OCI-LY7 (cell line): ENCODE measurements at regions not wholly inside any gene's neighbourhood (a gene's known extent, or its start where the extent isn't known, plus 50 kb on each side); places are given as distances from the start of the nearest gene placed in this dataset.
"Not testable (repeated sequence)": the region's sequence is repeated elsewhere in the genome, so short reads cannot be mapped to it uniquely, and the experiment has no call there.

ENCODE experiments used
- BruUV-seq: library from RNA; stranded (reverse); fragments of 400-500 nt; replicated peaks from 2 replicates; lab custom pipeline; 2021; lab: Mats Ljungman, UMichigan
- CTCF ChIA-PET: fragments of 300-600 bp; sonication (Branson Sonifier 250); formaldehyde crosslinking; loops from one replicate; lab custom pipeline; 2022; ENCODE audit warnings: antibody characterized with exemption; ENCODE audit not compliant: unreplicated experiment; lab: Charles Lee
- POLR2A ChIA-PET: fragments of 300-600 bp; sonication (Branson Sonifier 250); formaldehyde crosslinking; loops from one replicate; lab custom pipeline; 2022; ENCODE audit warnings: antibody characterized with exemption; lab: Charles Lee
- DNase-seq: peaks from one replicate; pipeline ENCODE4 v3.0.0-alpha.2; 2015; ENCODE audit warnings: low spot score
- H2AFZ ChIP-seq: fragments of 200-600 bp; sonication (generic), shearing (Covaris generic); 2 replicates; pipeline ENCODE4 v1.6.1; 2014; ENCODE audit warnings: mild to moderate bottlenecking, antibody characterized with exemption, low read length, moderate library complexity
- H3K27ac ChIP-seq: fragments of 200-600 bp; sonication (generic); 2 replicates; pipeline ENCODE4 v1.5.1; 2014; ENCODE audit warnings: mixed run types, low read depth, mild to moderate bottlenecking, moderate library complexity, low read length, inconsistent platforms; ENCODE audit not compliant: poor library complexity, severe bottlenecking
- H3K36me3 ChIP-seq: fragments of 200-600 bp; sonication (generic); 2 replicates; pipeline ENCODE4 v1.6.1; 2014; ENCODE audit warnings: mild to moderate bottlenecking, antibody characterized with exemption, low read length, moderate library complexity, mixed read lengths; ENCODE audit not compliant: insufficient read depth
- H3K4me1 ChIP-seq: fragments of 200-600 bp; sonication (generic); 2 replicates; pipeline ENCODE4 v1.5.1; 2014; ENCODE audit warnings: mild to moderate bottlenecking, low read length; ENCODE audit not compliant: insufficient read depth, poor library complexity, severe bottlenecking
- H3K4me2 ChIP-seq: fragments of 200-600 bp; sonication (generic); 2 replicates; pipeline ENCODE4 v1.6.1; 2014; ENCODE audit warnings: mild to moderate bottlenecking, low read length
- H3K4me3 ChIP-seq: fragments of 200-600 bp; sonication (generic); 2 replicates; pipeline ENCODE4 v1.5.1; 2014; ENCODE audit warnings: mild to moderate bottlenecking, low read depth, low read length; ENCODE audit not compliant: poor library complexity, severe bottlenecking
- H3K79me2 ChIP-seq: fragments of 200-600 bp; sonication (generic); 2 replicates; pipeline ENCODE4 v1.6.1; 2016; ENCODE audit warnings: low read depth, mild to moderate bottlenecking, low read length, moderate library complexity, mixed read lengths; ENCODE audit not compliant: insufficient read depth
- H3K9me2 ChIP-seq: fragments of 200-600 bp; sonication (generic); 2 replicates; pipeline ENCODE4 v1.6.1; 2016; ENCODE audit warnings: mild to moderate bottlenecking, low read length, mixed read lengths; ENCODE audit not compliant: insufficient read depth
- H3K9me3 ChIP-seq: fragments of 200-600 bp; sonication (generic); 2 replicates; pipeline ENCODE4 v1.6.1; 2014; ENCODE audit warnings: mild to moderate bottlenecking, mixed run types, low read length, mixed read lengths
- H4K20me1 ChIP-seq: fragments of 200-600 bp; sonication (generic); 2 replicates; pipeline ENCODE4 v1.6.1; 2014; ENCODE audit warnings: mild to moderate bottlenecking, antibody characterized with exemption, low read length, moderate library complexity, mixed read lengths; ENCODE audit not compliant: insufficient read depth
- EZH2phosphoT487 ChIP-seq: fragments of 200-600 bp; sonication (generic); IDR thresholded peaks from 2 replicates; pipeline ENCODE4 v1.6.1; 2018; ENCODE audit warnings: low read depth, borderline replicate concordance, mild to moderate bottlenecking, mixed run types, antibody characterized with exemption, low read length, moderate library complexity, mixed read lengths
- intact Hi-C: fragments of 100-400 bp; cut with micrococcal nuclease; formaldehyde crosslinking; loops from one replicate; pipeline ENCODE4 v1.10.0; 2022; ENCODE audit not compliant: unreplicated experiment
- TF ChIP-seq, protein P1 (sequence below): fragments of 200-600 bp; sonication (generic); conservative IDR thresholded peaks from 2 replicates; pipeline ENCODE4 v1.5.1; 2014; ENCODE audit warnings: mild to moderate bottlenecking, antibody characterized with exemption, low read length, moderate library complexity, mixed read lengths

DNA sequence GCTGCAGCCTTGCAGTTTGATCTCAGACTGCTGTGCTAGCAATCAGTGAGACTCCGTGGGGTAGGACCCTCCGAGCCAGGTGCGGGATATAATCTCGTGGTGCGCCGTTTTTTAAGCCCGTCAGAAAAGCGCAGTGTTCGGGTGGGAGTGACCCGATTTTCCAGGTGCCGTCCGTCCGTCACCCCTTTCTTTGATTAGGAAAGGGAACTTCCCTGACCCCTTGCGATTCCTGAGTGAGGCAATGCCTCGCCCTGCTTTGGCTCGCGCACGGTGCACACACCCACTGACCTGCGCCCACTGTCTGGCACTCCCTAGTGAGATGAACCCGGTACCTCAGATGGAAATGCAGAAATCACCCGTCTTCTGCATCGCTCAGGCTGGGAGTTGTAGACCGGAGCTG lies 203.2 kb downstream of the SNCAIP start:
- H3K9me2 ChIP-seq, H3K79me2 ChIP-seq, CTCF ChIA-PET, H3K9me3 ChIP-seq, H3K4me1 ChIP-seq, BruUV-seq, POLR2A ChIA-PET, H3K27ac ChIP-seq, H3K4me2 ChIP-seq, H2AFZ ChIP-seq, intact Hi-C loops, H3K36me3 ChIP-seq, DNase-seq, H4K20me1 ChIP-seq, H3K4me3 ChIP-seq: not testable (repeated sequence)

DNA sequence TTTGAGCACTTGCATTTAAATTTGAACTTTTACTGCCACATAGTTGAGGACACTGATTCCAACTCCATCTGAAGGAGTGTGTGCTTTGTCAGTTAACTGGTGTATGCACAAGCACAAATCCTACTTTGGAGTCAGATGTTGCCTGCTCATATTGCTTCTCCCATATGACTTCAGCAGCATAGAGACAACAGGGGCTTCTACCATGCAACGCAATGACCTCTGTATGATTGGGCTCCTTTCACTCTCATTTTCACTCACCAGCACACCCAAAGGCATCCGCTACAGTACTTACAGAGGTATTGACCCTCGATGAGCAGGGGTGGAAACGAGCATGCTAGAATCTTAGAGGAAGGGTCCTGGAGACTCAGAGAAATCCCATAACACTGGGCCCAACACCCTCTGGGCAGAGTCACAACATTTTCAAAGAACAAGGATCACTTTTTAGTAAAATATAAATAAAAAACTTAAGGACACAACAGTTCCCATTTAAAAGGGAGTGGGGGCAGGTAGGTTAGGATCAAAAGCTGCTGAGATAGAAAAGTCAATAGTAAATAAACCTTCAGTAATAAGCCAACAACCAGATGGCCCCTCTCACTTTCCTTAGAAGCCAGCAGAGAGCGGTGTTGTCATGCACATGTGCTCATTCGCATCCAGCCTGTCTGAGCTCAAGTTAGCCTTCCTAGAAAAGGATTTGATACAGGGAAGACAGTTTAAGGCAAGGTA lies 203.8 kb downstream of the SNCAIP start:
- no peaks in the 10 kb centered on the region for H3K4me1 ChIP-seq
- no peaks in the 10 kb centered on the region for H3K79me2 ChIP-seq
- H3K4me2 ChIP-seq: no peak overlapping the region
- H2AFZ ChIP-seq: no peak overlapping the region
- no peaks in the 10 kb centered on the region for H3K9me2 ChIP-seq
- TF ChIP-seq, protein P1, sequence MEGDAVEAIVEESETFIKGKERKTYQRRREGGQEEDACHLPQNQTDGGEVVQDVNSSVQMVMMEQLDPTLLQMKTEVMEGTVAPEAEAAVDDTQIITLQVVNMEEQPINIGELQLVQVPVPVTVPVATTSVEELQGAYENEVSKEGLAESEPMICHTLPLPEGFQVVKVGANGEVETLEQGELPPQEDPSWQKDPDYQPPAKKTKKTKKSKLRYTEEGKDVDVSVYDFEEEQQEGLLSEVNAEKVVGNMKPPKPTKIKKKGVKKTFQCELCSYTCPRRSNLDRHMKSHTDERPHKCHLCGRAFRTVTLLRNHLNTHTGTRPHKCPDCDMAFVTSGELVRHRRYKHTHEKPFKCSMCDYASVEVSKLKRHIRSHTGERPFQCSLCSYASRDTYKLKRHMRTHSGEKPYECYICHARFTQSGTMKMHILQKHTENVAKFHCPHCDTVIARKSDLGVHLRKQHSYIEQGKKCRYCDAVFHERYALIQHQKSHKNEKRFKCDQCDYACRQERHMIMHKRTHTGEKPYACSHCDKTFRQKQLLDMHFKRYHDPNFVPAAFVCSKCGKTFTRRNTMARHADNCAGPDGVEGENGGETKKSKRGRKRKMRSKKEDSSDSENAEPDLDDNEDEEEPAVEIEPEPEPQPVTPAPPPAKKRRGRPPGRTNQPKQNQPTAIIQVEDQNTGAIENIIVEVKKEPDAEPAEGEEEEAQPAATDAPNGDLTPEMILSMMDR: peak; percentile 68
- no peak for TF ChIP-seq EZH2phosphoT487
- intact Hi-C loops: no loop called here
- CTCF ChIA-PET: no interaction called here
- H3K4me3 ChIP-seq: no peak overlapping the region
- no TSS peak for BruUV-seq
- POLR2A ChIA-PET: interaction anchor here (0.9 kb wide), 1 partner anchor 1090 kb away, joined by 3 read pairs; no protein-coding TSS in a partner anchor
- H3K27ac ChIP-seq: no peak overlapping the region
- H4K20me1 ChIP-seq: no peaks in the 10 kb centered on the region
- H3K9me3 ChIP-seq: no peaks in the 10 kb centered on the region
- no peaks in the 10 kb centered on the region for H3K36me3 ChIP-seq
- DNase-seq: peak; percentile 24

DNA sequence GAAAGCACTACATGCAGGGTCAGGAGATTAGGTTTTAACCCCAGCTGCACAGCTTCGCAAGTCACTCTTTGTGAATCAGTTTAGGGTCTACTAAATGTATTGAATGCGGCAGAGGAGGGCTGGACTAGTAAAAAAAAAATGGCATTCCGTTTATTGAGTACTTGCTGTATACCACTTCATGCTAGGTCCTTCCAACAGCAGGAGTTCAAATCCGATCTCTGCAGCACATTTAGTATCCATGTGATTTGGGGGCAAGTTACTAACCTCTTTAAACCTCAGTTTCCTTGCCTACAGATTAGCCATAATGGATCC lies 204.4 kb downstream of the SNCAIP start:
- POLR2A ChIA-PET: interaction anchor here (0.9 kb wide), 1 partner anchor 1090 kb away, joined by 3 read pairs; no protein-coding TSS in a partner anchor
- TF ChIP-seq, protein P1: 0 out of 2 replicates have a peak, but pooled peaks have one; percentile 34
- no peak for TF ChIP-seq EZH2phosphoT487
- no TSS peak for BruUV-seq
- no peak for DNase-seq
- H3K27ac ChIP-seq: no peak overlapping the region
- no peaks in the 10 kb centered on the region for H4K20me1 ChIP-seq
- H3K4me3 ChIP-seq: no peak overlapping the region
- no peaks in the 10 kb centered on the region for H3K4me1 ChIP-seq
- no peaks in the 10 kb centered on the region for H3K36me3 ChIP-seq
- H3K9me3 ChIP-seq: no peaks in the 10 kb centered on the region
- no peaks in the 10 kb centered on the region for H3K79me2 ChIP-seq
- intact Hi-C loops: no loop called here
- CTCF ChIA-PET: no interaction called here
- H2AFZ ChIP-seq: no peak overlapping the region
- H3K4me2 ChIP-seq: no peak overlapping the region
- H3K9me2 ChIP-seq: no peaks in the 10 kb centered on the region
